Ovary (tissue), 3 donors: ENCODE measurements at regions not wholly inside any gene's neighbourhood (a gene's known extent, or its start where the extent isn't known, plus 50 kb on each side); places are given as distances from the start of the nearest gene placed in this dataset.

Source experiments
- CTCF ChIP-seq, 3 donors: fragments of 450-650 bp in 2 of 3; fragments of 200-600 bp in 1 of 3; IDR thresholded peaks; one replicate each; pipeline versions ENCODE4 v1.5.1 to v1.8.0; 2016 to 2022; ENCODE audit warnings: antibody characterized with exemption in 3 of 3, mild to moderate bottlenecking in 1 of 3
- POLR2A ChIP-seq: fragments of 450-650 bp; IDR thresholded peaks from one replicate; pipeline ENCODE4 v1.6.1; 2017; ENCODE audit warnings: antibody characterized with exemption, mild to moderate bottlenecking, moderate library complexity
- donor health status: DM: no; HTN: no; CAD: no.

DNA sequence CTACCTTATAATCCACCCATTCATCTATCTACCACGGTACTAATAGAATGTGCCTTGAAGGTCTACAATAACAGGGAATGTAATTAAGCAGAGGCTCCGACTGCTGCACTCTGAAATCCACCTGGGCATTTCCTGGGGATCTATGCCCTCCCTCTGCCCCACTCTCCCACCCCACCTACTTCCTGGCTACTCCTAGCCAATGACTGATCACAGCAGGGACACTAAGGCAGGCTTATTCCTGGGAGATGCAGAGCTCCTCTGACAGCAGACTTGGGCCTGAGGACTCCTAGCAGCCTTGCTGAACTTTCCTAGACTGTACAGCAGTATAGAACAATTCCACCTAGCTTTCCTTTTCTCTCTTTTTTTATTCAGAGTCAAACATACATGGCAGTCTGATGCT is 91.1 kb upstream of the DHRS4 start:
- no peak for TF ChIP-seq CTCF (IDR thresholded peaks at IDR 0.05)
- no peak for TF ChIP-seq POLR2A
